NCI-H187 (cell line): ENCODE measurements at regions not wholly inside any gene's neighbourhood (a gene's known extent, or its start where the extent isn't known, plus 50 kb on each side); places are given as distances from the start of the nearest gene placed in this dataset.

Source experiments
- DNase-seq, 2 experiments: peaks; one replicate each; lab custom pipeline; 2025; lab: John Stamatoyannopoulos, UW

GRCh38 chr4:20592663-20593062 is 107.6 kb upstream of the PACRGL start:
- peak; percentile 56 to 67 for DNase-seq

- no peak for DNase-seq
These were observed 101.6 kb upstream of the PACRGL start for GRCh38 chr4:20598626-20599025.

- no peak for DNase-seq
These were observed 96.5 kb upstream of the PACRGL start for GRCh38 chr4:20603671-20604313.

GRCh38 chr4:20612313-20612712 is 87.9 kb upstream of the PACRGL start:
- no peak for DNase-seq

GRCh38 chr4:20614816-20615215 is 85.4 kb upstream of the PACRGL start:
- DNase-seq, result no peak

GRCh38 chr4:20615486-20616260 is 84.6 kb upstream of the PACRGL start:
- DNase-seq, result no peak

- DNase-seq, result no peak
These were observed 83.9 kb upstream of the PACRGL start for GRCh38 chr4:20616313-20616712.

- DNase-seq, result no peak
These were observed 83.4 kb upstream of the PACRGL start for GRCh38 chr4:20616848-20617247.

- peak in 1 of 2 experiments; percentile 30 for DNase-seq
These were observed 82.4 kb upstream of the PACRGL start for GRCh38 chr4:20617678-20618396.

GRCh38 chr4:20618731-20619130 is 81.5 kb upstream of the PACRGL start:
- DNase-seq, result peak; percentile 15 to 37

- no peak for DNase-seq
These were observed 78.8 kb upstream of the PACRGL start for GRCh38 chr4:20621476-20621875.

- no peak for DNase-seq
These were observed 77.6 kb upstream of the PACRGL start for GRCh38 chr4:20622701-20623100.

GRCh38 chr4:20623939-20624338 is 76.3 kb upstream of the PACRGL start:
- DNase-seq, result no peak

- no peak for DNase-seq
These were observed 75.4 kb upstream of the PACRGL start for GRCh38 chr4:20624793-20625374.

GRCh38 chr4:20625426-20625825 is 74.8 kb upstream of the PACRGL start:
- DNase-seq, result no peak

- DNase-seq, result no peak
These were observed 73.8 kb upstream of the PACRGL start for GRCh38 chr4:20626326-20627005.

- no peak for DNase-seq
These were observed 72.4 kb upstream of the PACRGL start for GRCh38 chr4:20627866-20628265.

- DNase-seq, result no peak
These were observed 70.8 kb upstream of the PACRGL start for GRCh38 chr4:20629186-20630106.

- no peak for DNase-seq
These were observed 61.4 kb upstream of the PACRGL start for GRCh38 chr4:20638825-20639224.

- peak; percentile 57 to 63 for DNase-seq
These were observed 60.9 kb upstream of the PACRGL start for GRCh38 chr4:20639346-20639745.

GRCh38 chr4:20640989-20641388 is 59.3 kb upstream of the PACRGL start:
- no peak for DNase-seq
